ENCODE measurements at regions not wholly inside any gene's neighbourhood (a gene's known extent, or its start where the extent isn't known, plus 50 kb on each side); places are given as distances from the start of the nearest gene placed in this dataset.

DNA sequence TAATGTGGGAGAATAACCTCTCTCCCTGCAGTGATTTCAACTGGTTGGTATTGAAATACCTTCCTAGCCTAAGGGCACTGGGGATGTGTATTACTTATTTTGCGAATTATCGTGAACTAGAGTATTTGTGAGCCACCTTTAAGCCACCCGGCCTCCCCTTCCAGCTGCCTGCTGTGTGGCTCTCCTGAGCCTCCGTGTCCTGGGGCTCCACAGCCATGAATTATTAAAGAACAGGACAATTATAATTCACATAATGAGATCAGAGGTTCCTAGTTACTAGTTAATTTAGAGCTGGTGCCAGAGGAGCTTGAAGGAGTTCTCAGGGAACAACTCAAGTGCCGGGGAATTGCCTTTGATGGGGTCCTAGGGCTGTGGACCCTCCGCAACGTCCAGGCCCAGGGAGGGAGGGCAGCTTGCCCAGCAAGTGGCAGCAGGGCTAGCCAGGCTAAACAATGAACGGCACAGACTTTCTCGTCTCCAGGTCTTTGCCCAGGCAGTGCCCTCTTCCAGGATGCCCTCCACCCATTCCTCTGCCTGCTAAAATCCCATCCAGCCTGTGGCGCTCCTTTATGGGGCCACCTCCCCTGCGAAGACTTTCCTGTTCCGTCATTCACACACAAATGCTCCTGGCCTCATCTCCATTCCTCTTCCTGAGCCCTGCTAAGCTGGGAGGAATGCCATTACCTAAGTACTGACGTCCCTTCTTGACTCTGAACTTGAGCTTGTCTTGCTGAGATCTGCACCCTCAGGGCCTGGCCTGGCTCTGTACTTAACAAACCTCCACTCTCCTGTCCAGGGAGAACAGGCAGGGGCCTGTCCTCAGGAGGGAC lies 91.5 kb downstream of the RTL6 start:
- DNase-seq (ENCODE audit: insufficient read length, low spot score) (no peak), FAIRE-seq (no peak)
- TF ChIP-seq, protein P1, sequence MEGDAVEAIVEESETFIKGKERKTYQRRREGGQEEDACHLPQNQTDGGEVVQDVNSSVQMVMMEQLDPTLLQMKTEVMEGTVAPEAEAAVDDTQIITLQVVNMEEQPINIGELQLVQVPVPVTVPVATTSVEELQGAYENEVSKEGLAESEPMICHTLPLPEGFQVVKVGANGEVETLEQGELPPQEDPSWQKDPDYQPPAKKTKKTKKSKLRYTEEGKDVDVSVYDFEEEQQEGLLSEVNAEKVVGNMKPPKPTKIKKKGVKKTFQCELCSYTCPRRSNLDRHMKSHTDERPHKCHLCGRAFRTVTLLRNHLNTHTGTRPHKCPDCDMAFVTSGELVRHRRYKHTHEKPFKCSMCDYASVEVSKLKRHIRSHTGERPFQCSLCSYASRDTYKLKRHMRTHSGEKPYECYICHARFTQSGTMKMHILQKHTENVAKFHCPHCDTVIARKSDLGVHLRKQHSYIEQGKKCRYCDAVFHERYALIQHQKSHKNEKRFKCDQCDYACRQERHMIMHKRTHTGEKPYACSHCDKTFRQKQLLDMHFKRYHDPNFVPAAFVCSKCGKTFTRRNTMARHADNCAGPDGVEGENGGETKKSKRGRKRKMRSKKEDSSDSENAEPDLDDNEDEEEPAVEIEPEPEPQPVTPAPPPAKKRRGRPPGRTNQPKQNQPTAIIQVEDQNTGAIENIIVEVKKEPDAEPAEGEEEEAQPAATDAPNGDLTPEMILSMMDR (IDR thresholded peaks at IDR 0.05; ENCODE audit: insufficient read depth, missing control alignments) = no peak

DNA sequence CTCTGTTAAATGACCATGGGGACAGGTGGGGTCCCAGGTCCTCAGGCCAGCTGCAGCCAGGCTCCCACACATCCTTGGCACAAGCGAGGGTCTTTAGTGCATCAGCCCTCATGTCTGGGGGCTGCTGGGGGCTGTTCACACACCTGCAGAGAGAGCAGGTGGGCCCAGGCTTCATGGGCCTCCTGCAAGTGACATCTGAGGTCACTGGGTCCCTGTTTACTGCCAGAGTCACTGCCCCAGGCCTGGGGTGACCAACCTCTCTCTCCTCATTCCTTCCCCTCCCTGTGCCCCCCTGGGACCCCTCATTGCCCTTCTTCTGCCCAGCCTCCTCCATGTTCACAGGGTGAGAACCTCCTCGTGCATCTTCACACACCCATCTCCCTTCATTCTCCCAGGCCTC lies 92.4 kb downstream of the RTL6 start:
- no peak for FAIRE-seq
- no peak for DNase-seq (ENCODE audit: insufficient read length, low spot score)
- TF ChIP-seq, protein P1 (IDR thresholded peaks at IDR 0.05; ENCODE audit: insufficient read depth, missing control alignments) = no peak

DNA sequence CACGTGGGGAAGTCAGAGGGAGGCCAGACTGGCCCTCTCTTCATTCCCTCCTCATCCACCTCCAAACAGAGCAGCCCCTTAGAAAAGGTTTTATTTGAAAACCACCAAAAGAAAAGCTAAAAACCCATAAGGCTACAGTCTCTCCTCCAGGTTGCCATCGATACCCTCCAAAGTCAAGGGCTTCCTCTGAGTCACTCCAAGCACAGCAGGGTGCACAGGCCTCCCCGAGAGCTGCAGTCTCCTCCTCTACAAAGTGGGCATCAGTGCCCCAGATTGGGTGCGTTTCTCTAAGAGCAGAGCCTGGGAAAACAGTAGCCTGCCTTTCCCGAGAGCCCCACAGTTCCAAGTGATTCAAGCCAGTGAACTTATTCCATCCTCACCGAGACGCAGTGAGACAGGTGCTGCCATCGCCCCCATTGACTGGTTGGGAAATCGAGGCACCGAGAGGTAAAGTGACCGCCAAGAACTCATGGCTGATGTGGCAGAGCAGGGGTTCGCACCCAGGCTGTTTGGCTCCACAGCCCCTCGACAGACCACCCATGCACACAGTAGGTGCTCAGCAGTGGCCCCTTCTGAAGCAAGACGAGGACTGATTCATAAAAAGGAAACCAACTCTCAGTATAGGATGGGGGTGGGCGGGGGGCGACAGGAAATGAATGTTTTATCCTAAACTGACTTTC lies 91.7 kb upstream of the SHISAL1 start:
- TF ChIP-seq, protein P1 (IDR thresholded peaks at IDR 0.05; ENCODE audit: insufficient read depth, missing control alignments) = no peak
- no peak for DNase-seq (ENCODE audit: insufficient read length, low spot score)
- no peak for FAIRE-seq

DNA sequence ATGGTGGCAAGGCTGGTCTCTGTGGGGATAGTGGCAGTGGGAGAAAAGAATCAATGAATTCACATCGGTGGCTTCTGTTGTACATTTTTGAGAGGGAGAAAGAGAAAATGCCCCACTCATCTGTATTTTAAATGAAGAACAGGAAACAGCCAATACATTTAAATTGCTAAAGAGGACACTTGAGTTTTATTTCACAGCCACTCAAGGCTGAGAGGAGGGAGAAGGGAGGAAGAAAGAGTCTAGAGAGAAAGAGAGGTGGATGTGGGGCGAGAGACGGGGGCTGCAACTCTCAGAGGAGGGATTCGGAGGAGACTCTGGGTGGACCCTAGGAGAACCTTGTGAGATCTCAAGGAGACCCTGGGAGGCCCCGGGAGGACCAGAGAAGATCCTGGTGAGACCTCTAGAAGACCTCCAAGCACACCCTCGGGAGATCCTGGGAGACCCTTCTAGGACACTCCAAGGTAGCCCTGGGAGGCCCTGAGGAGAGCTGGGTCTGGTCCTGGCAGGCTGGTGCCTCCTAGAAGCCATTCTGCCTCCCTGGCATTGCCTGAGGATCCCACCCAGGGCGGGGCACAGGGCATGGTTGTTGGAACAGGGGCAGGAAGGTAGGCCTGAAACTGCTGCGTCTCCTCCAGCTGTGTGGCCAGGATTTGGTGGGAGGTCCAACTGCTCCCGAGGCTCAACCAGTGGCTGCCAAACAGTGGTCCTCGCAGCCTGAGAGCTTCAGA lies 91.0 kb upstream of the SHISAL1 start:
- no peak for DNase-seq (ENCODE audit: insufficient read length, low spot score)
- no peak for FAIRE-seq
- TF ChIP-seq, protein P1 (IDR thresholded peaks at IDR 0.05; ENCODE audit: insufficient read depth, missing control alignments) = no peak

DNA sequence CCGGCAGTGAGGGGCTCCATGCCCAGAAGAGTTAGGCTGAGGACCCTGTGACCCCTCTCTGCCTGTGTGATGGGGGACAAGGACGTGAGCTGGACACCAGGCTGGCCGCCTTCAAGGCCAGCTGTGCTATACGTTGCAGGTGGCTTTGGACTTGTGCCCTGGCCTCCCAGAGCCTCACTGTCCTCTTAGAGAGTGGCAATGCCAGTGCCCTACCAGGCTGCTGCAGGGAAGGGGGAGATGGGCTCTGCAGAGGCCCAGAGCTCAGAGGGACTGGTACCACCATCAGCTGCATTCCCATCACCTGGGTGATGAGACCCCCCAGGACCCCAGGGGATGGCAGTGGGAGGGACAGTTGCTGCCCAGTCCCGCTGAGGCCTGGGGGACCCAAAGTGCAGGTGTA lies 90.4 kb upstream of the SHISAL1 start:
- FAIRE-seq (no peak), DNase-seq (ENCODE audit: insufficient read length, low spot score) (no peak)
- TF ChIP-seq, protein P1 (IDR thresholded peaks at IDR 0.05; ENCODE audit: insufficient read depth, missing control alignments) = no peak

DNA sequence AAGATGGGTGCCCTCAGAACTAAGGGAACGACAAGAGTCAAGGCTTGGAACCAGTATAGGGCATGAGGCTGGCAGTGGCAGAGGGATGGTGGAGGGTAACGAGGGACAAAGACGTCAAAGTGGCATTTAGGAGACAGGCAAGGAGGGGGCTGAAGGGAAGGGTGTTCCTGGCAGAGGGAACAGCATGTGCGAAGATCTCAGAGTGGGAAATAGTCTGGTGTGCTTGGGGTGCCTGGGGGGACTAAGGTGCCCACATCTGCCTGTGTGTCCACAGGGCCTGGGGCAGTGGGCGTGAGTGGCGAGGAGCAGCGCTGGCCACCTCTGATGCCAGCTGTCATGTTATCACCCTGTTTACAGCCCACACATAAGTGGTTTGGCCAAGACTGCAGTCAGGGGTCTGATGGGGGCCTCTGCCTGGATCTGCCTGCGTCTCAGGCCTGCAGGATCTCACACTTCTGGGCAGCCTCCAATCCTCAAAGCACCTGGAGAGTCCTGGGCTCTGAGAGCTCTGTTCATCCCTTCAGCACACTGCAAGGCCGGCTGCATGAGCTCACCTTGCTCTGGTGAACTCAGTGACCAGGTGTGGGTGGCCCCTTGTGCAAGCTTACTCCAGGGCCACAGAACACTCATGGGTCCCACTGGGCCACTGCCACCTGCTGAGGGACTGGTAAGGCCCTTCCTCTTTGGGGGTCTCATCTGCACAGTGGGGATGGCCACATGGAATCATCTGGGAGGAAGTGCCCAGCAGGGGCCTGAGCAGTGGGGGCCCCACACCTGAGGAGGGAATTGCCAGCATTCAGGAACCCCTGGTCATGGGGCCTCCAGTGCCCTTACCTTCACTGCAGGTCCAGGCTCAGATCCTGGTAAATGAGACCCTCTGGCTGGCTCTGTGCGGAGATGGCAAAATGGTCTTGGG lies 89.7 kb upstream of the SHISAL1 start:
- DNase-seq (ENCODE audit: insufficient read length, low spot score) (no peak), FAIRE-seq (no peak)
- TF ChIP-seq, protein P1 (IDR thresholded peaks at IDR 0.05; ENCODE audit: insufficient read depth, missing control alignments) = no peak

Data from D721Med (cell line).